Stimulated activated CD4-positive, alpha-beta T cell treated with anti-CD3 and anti-CD28 coated beads, Interleukin-4, amount 100 ng/mL, for 1 hour (primary cell): ENCODE measurements at regions not wholly inside any gene's neighbourhood (a gene's known extent, or its start where the extent isn't known, plus 50 kb on each side); places are given as distances from the start of the nearest gene placed in this dataset.

ENCODE experiments used
- DNase-seq: peaks from one replicate; pipeline ENCODE4 v3.0.0-alpha.2; 2020

DNA sequence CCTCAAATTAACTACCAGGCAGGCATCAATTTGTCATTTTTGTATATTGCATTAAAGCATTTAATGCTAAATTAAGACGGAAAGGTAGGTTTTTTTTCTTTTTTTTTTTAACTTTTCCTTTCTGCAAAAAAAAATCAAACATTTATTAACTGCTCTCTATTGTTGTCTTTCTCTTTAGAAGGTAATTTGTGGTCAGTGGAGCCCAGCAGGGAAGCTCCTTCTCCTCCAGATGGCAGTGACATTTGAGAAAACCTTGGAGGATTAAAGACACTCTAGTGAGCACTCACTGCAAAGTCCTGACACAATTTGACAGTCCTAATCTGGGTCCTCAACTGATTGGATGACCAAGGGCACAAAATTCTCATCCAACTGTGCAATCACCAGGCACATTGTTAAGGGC, 102.4 kb downstream of the SLIT2 start:
- no peak for DNase-seq

DNA sequence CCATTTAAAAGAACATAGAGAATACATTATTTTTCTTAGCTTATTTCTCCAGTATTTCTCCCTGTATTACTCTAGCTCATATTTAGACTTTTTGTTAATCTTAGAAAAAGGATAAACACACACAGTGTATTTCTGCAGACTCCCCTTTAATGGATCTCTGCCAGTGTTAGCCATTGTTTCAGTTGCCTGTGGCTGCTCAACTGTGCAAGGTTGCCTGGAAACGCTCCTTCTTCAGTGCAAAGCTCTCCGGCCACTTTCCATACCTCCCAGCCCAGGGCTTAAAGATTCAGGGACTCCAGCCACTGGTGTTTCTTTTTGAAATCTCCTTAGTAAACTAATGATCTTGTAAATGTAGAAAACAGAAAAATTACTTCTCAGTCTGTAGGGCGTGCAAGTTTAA, 104.9 kb downstream of the SLIT2 start:
- DNase-seq: no peak

- no peak for DNase-seq
Observed at GRCh38 chr4:20358110-20358509, 106.4 kb downstream of the SLIT2 start.

DNA sequence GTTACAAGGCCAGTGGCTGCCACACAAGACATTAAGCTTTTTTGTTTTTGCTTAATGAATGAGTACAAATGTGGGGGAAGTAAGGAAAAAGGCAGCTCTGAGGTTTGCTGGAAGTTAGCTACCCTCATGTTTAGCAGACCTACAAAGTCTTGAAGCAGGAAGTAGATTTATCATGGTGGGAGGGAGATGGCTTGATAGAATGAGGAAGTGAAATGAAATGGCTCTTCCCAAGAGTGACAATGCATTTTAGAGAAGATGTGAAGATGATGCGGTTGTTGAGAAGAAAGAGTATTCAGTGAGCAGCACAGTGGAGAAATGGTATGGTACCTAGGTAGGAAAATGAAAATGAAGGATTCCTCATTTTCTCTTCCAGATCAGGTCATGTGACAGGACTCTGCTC, 108.0 kb downstream of the SLIT2 start:
- DNase-seq: no peak

DNA sequence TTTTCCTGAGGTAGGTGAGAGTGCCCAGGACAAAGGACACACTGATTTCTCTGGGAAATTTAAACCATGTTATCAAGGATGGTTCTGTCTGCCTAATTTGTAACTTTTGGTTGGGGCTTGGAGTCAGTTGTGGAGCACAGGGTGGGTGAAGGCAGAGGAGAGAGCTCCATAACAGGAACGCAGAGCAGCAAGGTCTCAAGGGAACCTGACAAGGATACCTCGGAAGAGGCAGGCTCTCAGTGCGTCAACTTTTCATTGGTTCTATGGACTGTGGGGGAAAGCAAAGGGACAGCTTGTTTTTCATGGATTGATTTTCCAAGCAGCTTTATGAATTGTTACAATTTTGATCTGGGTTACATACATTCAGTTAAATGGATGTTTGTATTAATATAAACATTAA, 110.4 kb downstream of the SLIT2 start:
- DNase-seq: no peak

DNA sequence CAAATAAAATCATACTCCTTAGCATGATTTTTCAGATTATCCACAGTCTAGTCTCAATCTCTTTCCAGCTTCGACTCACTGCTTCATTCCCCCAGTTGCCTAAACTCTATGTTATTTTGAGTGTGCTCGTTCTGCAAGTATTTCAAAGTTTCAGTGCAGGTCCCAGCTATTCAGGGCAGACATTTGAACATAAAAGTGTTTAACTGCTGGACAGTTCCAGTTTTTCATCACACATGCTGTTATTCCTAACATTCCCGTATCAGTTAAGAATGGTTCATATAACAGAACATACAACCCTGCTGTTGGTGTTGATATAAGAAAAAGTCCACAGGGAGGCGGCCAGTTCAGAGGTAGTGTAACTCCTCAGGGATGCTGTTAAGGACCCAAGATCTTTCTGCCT, 113.3 kb downstream of the SLIT2 start:
- no peak for DNase-seq

- DNase-seq: no peak
Observed at GRCh38 chr4:20367446-20367845, 115.7 kb downstream of the SLIT2 start.

- DNase-seq: no peak
Observed at GRCh38 chr4:20368926-20369325, 117.2 kb downstream of the SLIT2 start.

DNA sequence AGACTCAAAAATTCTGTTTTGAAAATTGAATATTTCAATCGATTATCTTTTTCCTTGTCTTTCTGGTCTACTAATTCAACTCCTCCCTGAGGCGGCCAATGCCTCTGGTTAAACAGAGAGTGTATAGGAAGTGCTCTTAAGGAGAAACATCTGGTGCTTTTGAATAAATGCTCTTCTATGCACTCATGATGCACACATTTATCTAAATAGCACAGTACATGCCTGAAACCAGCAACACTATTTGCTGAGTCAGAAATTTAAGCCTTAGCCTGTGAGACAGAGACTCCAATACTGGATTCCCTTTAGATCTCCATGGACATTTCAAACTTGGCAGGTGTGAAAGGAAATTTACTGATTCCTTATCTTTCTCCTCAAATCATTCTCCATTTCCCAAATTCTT, 118.6 kb downstream of the SLIT2 start:
- DNase-seq: no peak

GRCh38 chr4:20376070-20376469, 124.4 kb downstream of the SLIT2 start:
- DNase-seq: no peak

DNA sequence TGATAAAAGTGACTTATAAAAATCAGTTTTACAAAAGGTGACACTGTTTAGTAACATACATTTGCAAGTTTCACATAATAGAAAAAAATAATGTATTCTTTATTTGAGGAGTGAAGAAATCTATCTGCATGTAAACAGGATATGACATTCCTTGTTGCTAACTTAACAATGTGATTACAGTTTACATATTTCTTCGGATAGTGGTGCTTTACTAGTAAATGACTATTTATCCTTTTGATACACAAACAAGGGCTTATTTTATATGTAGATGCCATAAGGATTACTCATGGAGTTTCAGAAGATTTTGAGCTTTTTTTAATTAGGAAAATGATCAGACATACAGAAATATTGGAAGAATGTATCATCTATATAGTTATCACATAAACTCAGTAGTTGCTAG, 126.5 kb downstream of the SLIT2 start:
- no peak for DNase-seq

DNA sequence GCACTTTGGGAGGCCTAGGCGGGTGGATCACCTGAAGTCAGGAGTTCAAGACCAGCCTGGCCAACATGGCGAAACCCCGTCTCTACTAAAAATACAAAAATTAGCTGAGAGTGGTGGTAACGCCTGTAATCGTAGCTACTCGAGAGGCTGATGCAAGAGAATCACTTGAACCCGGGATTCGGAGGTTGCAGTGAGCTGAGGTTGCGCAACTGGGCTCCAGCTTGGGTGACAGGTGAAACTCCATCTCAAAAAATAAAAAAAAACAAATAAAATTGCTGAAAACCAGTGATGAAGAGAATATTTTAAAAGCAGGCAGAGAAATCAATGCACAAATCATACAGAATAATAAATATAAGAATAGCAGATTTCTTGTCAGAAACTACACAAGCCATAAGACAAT, 129.3 kb downstream of the SLIT2 start:
- no peak for DNase-seq

DNA sequence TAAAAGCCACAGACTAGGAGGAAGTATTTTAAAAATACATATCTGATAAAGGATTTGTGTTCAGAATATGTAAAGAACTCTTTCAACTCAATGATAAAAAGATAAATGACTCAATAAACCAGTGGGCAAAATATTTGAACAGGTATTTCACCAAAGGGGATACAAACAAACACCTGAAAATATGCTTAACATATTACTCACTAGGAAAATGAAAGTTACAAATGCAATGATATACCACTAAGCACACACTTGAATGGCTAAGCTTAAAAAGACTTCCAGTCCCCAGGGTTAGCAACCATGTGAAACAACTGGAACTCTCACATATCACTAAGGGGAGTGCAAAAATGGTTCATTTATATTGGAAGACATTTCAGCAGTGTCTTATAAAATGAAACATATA, 131.6 kb downstream of the SLIT2 start:
- no peak for DNase-seq

GRCh38 chr4:20383969-20384368, 132.3 kb downstream of the SLIT2 start:
- DNase-seq: no peak

- DNase-seq: no peak
Observed at GRCh38 chr4:20384456-20384855, 132.8 kb downstream of the SLIT2 start.

DNA sequence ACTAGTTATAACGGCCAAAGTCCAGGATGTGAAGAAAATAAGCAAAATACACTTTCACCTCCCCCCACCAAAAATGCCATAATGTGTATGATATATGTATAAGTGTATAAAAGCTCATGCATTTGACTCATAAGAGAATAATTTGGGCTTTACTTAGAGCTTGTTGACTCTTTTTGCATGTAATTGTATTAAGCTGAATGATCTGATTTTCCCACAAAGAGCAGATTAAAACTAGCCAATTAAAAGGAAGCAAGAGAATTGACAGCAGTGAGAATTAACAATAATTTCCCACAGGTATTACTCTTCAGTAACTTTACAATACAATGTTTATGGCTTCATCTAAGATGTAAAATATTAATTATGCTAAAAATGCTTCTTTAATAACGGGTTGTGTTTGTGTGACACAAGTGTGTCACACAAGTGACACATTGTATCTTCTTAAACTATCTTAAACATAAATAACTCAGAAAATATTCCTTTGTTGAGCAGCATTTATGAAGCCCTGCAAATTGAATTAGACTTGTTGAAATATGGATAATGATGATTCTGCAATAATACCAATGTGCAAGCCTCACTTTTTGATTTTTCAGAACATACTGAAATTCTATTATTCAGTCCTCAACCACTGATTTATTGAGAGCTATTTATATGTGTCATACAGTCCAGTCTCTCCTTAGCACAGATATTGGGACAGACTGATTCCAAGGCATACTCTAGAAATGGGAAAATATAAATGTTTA, 134.5 kb downstream of the SLIT2 start:
- DNase-seq: no peak

GRCh38 chr4:20386906-20387305, 135.2 kb downstream of the SLIT2 start:
- no peak for DNase-seq

- DNase-seq: no peak
Observed at GRCh38 chr4:20391198-20391597, 139.5 kb downstream of the SLIT2 start.

- no peak for DNase-seq
Observed at GRCh38 chr4:20391912-20392311, 140.2 kb downstream of the SLIT2 start.

DNA sequence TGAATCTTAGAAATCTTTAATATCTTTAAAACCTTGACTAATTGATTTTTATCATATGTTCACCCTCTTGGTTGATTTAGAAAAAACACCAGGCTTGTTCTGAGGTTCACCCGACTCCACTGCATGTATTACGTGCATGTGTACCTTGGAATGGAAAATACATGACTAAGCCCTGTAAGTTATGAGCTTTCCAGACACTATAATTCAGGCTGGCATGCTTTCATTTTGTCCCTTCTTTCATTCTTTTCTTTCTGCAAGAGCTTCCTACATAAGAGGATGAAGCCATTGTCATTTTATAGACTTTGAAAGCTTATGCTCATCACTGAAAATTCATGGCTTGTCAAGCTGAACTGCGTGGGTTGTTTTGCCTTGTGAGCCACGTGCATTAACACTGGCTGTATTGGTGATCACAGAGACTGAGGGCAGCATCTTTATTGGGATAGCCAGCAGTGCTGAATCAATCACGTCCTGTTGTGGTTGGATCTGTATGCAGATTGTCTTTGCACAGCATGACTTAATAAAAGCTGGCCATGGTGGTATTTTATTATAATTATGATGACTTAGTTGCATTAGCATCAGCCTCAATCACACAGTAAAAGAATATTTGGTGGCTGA, 141.9 kb downstream of the SLIT2 start:
- DNase-seq: no peak

DNA sequence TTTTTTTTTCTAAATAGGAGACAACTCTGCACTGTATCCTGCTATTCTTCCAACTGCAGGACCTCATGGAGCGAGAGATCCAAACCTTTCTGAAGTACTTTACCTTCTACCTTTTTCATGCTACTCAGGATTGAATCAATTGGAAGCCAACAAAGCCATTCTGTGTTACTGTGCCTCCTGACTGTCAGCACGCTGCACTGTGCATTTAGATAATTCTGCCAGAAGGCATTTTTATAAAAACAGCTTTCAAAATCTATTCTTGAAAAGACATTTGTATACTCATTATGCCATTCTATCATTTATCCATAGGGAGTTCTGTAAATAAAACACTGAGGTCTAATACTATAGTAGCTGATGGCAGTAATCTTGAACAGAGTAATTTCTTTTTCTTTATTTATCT, 142.8 kb downstream of the SLIT2 start:
- DNase-seq: no peak

DNA sequence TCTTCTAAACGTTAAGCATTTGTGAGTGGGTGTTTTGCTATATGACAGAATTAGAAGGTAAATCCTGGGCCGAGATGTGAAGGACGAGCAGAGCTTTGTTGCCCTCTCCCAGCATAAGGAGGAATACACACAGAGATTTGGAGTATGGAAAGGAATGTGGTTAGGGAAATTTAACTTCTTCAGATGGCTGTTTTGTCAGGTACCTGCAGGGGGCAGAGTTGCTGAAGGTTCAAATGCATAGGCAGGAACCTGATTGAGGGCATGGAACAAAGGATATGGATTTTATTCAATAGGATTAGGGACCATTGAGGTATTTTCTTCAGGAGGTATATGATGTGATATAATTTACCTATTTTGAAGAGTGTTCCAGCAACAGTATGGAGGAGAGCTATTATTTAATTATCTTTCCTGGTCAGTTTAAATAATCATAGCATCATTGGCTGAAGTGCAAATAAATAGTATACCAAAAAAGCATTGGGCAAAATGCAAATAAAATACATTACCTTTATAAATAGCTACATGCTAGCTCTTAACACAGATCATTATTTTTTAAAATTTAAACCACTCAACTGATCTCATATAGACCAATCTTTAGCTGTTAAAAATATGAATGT, 143.6 kb downstream of the SLIT2 start:
- DNase-seq: peak; percentile 2

DNA sequence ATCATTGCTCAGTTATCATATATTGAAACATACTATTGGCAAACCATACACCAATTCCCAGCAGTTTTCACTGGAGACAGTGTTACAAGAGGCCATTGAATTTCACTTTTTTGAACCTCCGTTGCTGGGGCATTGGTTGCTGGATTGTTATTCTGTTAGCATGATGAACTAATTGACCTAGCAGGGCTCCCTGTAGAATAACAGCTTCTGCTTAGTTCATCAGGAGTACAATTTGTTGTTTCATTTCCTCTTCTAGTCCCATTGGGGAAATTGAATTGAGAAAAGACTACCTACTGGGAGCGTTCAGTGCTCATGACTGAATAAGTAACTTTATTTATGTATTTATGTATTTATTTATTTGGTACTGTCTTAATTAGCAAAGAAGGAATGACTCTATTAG, 151.6 kb downstream of the SLIT2 start:
- no peak for DNase-seq

DNA sequence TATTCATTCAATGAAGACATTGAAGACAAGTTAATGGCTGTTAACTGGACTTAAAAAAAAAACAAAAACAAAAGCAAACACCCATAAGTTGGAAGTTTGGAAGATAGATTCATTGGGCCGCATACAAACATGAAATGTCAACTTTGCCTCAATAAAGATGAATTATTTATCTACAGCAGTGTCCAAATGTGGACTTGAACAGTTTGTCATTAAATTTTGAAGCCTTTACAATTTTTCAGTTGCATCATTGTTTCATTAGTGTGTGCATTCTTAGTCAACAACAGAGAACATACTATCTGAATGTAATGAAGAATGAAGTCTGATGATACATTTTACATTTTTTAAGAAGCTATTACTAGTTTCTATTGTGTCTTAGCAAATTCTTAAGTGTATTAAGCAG, 152.1 kb downstream of the SLIT2 start:
- DNase-seq: no peak

GRCh38 chr4:20408611-20409010, 156.9 kb downstream of the SLIT2 start:
- DNase-seq: no peak
